B cell (primary cell): ENCODE measurements at regions not wholly inside any gene's neighbourhood (a gene's known extent, or its start where the extent isn't known, plus 50 kb on each side); places are given as distances from the start of the nearest gene placed in this dataset.

Source experiments
- ATAC-seq: fragments of 200-7000 bp; cut with Tn5 transposase; one replicate; pipeline ENCODE4 v1.10.0; 2021; ENCODE audit warnings: low read depth, mild to moderate bottlenecking, moderate number of reproducible peaks, moderate library complexity
- CTCF ChIA-PET: fragments of 350-600 bp; sonication (Branson Sonifier 250); formaldehyde crosslinking; loops from one replicate; lab custom pipeline; 2021; ENCODE audit warnings: antibody characterized with exemption, inconsistent platforms; lab: Charles Lee
- POLR2A ChIA-PET: fragments of 350-600 bp; sonication (Branson Sonifier 250); formaldehyde crosslinking; loops from one replicate; lab custom pipeline; 2021; ENCODE audit warnings: antibody characterized with exemption; lab: Charles Lee
- DNase-seq: peaks from one replicate; pipeline ENCODE4 v3.0.0; 2013
- H2AFZ ChIP-seq: 2 replicates; pipeline ENCODE4 v1.6.1; 2012; ENCODE audit warnings: mild to moderate bottlenecking, low read depth, low read length; ENCODE audit not compliant: insufficient read depth, poor library complexity, severe bottlenecking
- H3K27ac ChIP-seq, 2 donors: 1 replicate in 1 of 2; 2 replicates in 1 of 2; pipeline ENCODE4 v1.5.1; 2012 to 2013; ENCODE audit warnings: low read length in 2 of 2, mild to moderate bottlenecking in 2 of 2, moderate library complexity in 1 of 2
- H3K27me3 ChIP-seq, 4 experiments: fragments of 200-600 bp in 1 of 4; sonication (generic) in 1 of 4; replicated peaks in 1 of 4; 1 replicate in 2 of 4; 2 replicates in 2 of 4; pipeline versions ENCODE4 v1.6.1 to v1.7.0; 2013 to 2016; ENCODE audit warnings: low read length in 3 of 4, mild to moderate bottlenecking in 2 of 4, mixed read lengths in 1 of 4, moderate library complexity in 1 of 4; ENCODE audit not compliant: insufficient read depth in 4 of 4, control insufficient read depth in 3 of 4; ENCODE audit errors: control extremely low read depth in 1 of 4
- H3K36me3 ChIP-seq, 2 experiments: replicated peaks in 1 of 2; 1 replicate in 1 of 2; 2 replicates in 1 of 2; pipeline versions ENCODE4 v1.6.1 to v1.7.1; 2013; ENCODE audit warnings: low read length in 1 of 2; ENCODE audit not compliant: insufficient read depth in 2 of 2, control insufficient read depth in 1 of 2; ENCODE audit errors: control extremely low read depth in 1 of 2, extremely low read depth in 1 of 2
- H3K4me1 ChIP-seq, 2 donors: fragments of 200-600 bp in 1 of 2; sonication (generic) in 1 of 2; 1 replicate in 1 of 2; 2 replicates in 1 of 2; pipeline versions ENCODE4 v1.5.1 to v1.6.1; 2013 to 2017; ENCODE audit warnings: low read length in 2 of 2; ENCODE audit not compliant: control insufficient read depth in 2 of 2, insufficient read depth in 2 of 2
- H3K4me2 ChIP-seq: replicated peaks from 2 replicates; pipeline ENCODE3; 2012; ENCODE audit warnings: mild to moderate bottlenecking, low read depth, low read length; ENCODE audit not compliant: poor library complexity, severe bottlenecking
- H3K4me3 ChIP-seq, 5 experiments: fragments of 200-600 bp in 1 of 5; sonication (generic) in 1 of 5; 1 replicate in 3 of 5; 2 replicates in 2 of 5; pipeline versions ENCODE4 v1.5.1 to v1.7.0; 2011 to 2016; ENCODE audit warnings: low read length in 4 of 5, mild to moderate bottlenecking in 4 of 5, low read depth in 2 of 5, control low read depth in 1 of 5, moderate library complexity in 1 of 5; ENCODE audit not compliant: insufficient read depth in 1 of 5; ENCODE audit errors: control extremely low read depth in 1 of 5, extremely low read depth in 1 of 5
- H3K79me2 ChIP-seq: fragments of 200-600 bp; sonication (generic); one replicate; pipeline ENCODE4 v1.6.0; 2016; ENCODE audit warnings: low read length; ENCODE audit not compliant: control insufficient read depth, insufficient read depth
- H3K9ac ChIP-seq: fragments of 200-600 bp; sonication (generic); 2 replicates; pipeline ENCODE4 v1.6.1; 2017; ENCODE audit warnings: mild to moderate bottlenecking, low read length, moderate library complexity
- H3K9me3 ChIP-seq, 3 donors: one replicate each; pipeline versions ENCODE4 v1.6.1 to v1.7.1; 2013; ENCODE audit warnings: low read length in 2 of 3; ENCODE audit not compliant: control insufficient read depth in 2 of 3, insufficient read depth in 1 of 3; ENCODE audit errors: control extremely low read depth in 1 of 3
- H4K20me1 ChIP-seq: 2 replicates; pipeline ENCODE4 v1.6.0; 2012; ENCODE audit warnings: mild to moderate bottlenecking, low read length; ENCODE audit not compliant: insufficient read depth, control insufficient read depth, poor library complexity, severe bottlenecking
- H3K27ac Mint-ChIP-seq: one replicate; pipeline ENCODE4 v1.8.0; 2021; ENCODE audit warnings: mixed read lengths
- H3K27me3 Mint-ChIP-seq: one replicate; pipeline ENCODE4 v1.8.0; 2021; ENCODE audit warnings: mixed read lengths
- H3K4me1 Mint-ChIP-seq: one replicate; pipeline ENCODE4 v1.8.0; 2021; ENCODE audit warnings: mixed read lengths
- H3K4me3 Mint-ChIP-seq: one replicate; pipeline ENCODE4 v1.8.0; 2021; ENCODE audit warnings: mixed read lengths
- H3K9me3 Mint-ChIP-seq: one replicate; pipeline ENCODE4 v1.8.0; 2022; ENCODE audit warnings: mixed read lengths; ENCODE audit not compliant: insufficient read depth
- EZH2 ChIP-seq: IDR thresholded peaks from 2 replicates; pipeline ENCODE4 v1.6.1; 2012; ENCODE audit warnings: borderline replicate concordance, low read depth, mild to moderate bottlenecking, moderate library complexity, low read length; ENCODE audit not compliant: insufficient read depth, poor library complexity, severe bottlenecking
- WGBS: methylation state at CpG from one replicate; pipeline ENCODE4 v1.1.5; 2013; ENCODE audit warnings: missing lambda C conversion rate; ENCODE audit not compliant: insufficient coverage; 5-methylcytosine and 5-hydroxymethylcytosine counted together
- intact Hi-C: fragments of 100-400 bp; cut with micrococcal nuclease; formaldehyde crosslinking; loops from one replicate; pipeline ENCODE4 v1.10.0; 2022
- TF ChIP-seq, protein P1 (sequence below): fragments of 200-600 bp; IDR thresholded peaks from one replicate; pipeline ENCODE4 v1.8.0; 2022; ENCODE audit warnings: antibody characterized with exemption, mild to moderate bottlenecking

DNA sequence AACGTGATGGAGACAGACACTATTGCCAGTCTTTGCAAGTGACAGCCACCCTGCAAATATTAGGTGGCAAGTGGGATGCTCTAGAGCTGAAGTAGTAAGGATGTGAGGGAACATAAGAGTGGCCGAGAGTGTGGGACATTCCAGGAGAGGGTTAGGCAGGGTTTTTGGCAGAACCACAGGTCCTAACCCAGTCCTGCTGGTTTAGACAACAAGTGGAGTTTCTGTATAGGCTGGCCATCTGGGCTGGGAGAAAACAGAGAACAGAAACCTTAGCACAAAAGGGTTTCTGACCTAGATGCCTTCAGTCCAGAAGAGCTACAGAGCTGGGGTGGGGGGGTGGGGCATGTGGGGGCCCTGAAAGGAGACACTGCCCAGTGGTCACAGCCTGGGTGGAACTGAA lies 107.4 kb downstream of the TMEM174 start:
- ATAC-seq: no peak
- TF ChIP-seq EZH2: no peak
- TF ChIP-seq, protein P1, sequence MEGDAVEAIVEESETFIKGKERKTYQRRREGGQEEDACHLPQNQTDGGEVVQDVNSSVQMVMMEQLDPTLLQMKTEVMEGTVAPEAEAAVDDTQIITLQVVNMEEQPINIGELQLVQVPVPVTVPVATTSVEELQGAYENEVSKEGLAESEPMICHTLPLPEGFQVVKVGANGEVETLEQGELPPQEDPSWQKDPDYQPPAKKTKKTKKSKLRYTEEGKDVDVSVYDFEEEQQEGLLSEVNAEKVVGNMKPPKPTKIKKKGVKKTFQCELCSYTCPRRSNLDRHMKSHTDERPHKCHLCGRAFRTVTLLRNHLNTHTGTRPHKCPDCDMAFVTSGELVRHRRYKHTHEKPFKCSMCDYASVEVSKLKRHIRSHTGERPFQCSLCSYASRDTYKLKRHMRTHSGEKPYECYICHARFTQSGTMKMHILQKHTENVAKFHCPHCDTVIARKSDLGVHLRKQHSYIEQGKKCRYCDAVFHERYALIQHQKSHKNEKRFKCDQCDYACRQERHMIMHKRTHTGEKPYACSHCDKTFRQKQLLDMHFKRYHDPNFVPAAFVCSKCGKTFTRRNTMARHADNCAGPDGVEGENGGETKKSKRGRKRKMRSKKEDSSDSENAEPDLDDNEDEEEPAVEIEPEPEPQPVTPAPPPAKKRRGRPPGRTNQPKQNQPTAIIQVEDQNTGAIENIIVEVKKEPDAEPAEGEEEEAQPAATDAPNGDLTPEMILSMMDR: no peak
- no peaks in the 10 kb centered on the region for H3K4me1 Mint-ChIP-seq
- Histone ChIP-seq H3K36me3 (no peaks in the 10 kb centered on the region), H3K4me1 (no peaks in the 10 kb centered on the region), H3K4me2 (no peak overlapping the region), H3K4me3 (no peak overlapping the region), H3K9me3 (no peaks in the 10 kb centered on the region), H3K27ac (no peak overlapping the region), H2AFZ (no peak overlapping the region), H3K27me3 (peaks cover 0 to 8% (median 0%) of the 10 kb centered on the region in 4 experiments), H3K9ac (no peak overlapping the region), H4K20me1 (no peaks in the 10 kb centered on the region), H3K79me2 (no peaks in the 10 kb centered on the region)
- 89% methylated on average over 2 of the region's 2 CpGs for WGBS
- intact Hi-C loops: no loop called here
- no peak for DNase-seq
- H3K4me3 Mint-ChIP-seq: no peak overlapping the region
- peaks cover 49% of the 10 kb centered on the region for H3K27me3 Mint-ChIP-seq
- no peaks in the 10 kb centered on the region for H3K9me3 Mint-ChIP-seq
- POLR2A ChIA-PET: no interaction called here
- no peak overlapping the region for H3K27ac Mint-ChIP-seq
- CTCF ChIA-PET: no interaction called here

DNA sequence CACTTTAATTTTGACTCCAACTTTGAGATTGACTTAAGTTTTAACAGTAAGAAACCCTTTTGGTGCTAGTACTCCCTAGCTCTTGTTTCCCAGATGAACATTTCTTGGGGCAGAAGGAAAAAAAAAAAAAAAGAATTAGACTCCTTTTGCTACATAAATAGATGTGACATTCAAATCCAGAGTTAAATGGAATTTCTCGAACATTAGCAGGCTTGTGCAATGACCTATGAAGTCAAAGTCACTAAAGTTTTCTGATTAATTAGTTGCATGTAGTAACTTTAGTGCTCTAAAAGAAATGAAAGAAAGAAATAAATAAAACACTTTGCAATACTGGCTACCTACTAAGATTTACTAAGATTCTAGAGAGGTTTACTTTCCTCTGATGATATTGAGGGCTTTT lies 106.8 kb downstream of the TMEM174 start:
- H3K27ac Mint-ChIP-seq: no peak overlapping the region
- ATAC-seq (no peak), DNase-seq (no peak)
- peaks cover 52% of the 10 kb centered on the region for H3K27me3 Mint-ChIP-seq
- WGBS: no CpG with 5 or more reads among the region's 1 CpG
- H3K4me3 ChIP-seq: no peak overlapping the region
- peaks cover 0 to under 1% (median 0%) of the 10 kb centered on the region in 3 donors for H3K9me3 ChIP-seq
- no peaks in the 10 kb centered on the region for H4K20me1 ChIP-seq
- peaks cover 0 to 8% (median 0%) of the 10 kb centered on the region in 4 experiments for H3K27me3 ChIP-seq
- TF ChIP-seq, protein P1: no peak
- TF ChIP-seq EZH2: no peak
- H3K79me2 ChIP-seq: no peaks in the 10 kb centered on the region
- H3K36me3 ChIP-seq: no peaks in the 10 kb centered on the region
- no peak overlapping the region for H3K4me2 ChIP-seq
- POLR2A ChIA-PET: no interaction called here
- CTCF ChIA-PET: no interaction called here
- no peak overlapping the region for H3K27ac ChIP-seq
- no peaks in the 10 kb centered on the region for H3K4me1 ChIP-seq
- H2AFZ ChIP-seq: no peak overlapping the region
- H3K4me3 Mint-ChIP-seq: no peak overlapping the region
- intact Hi-C loops: no loop called here
- no peaks in the 10 kb centered on the region for H3K9me3 Mint-ChIP-seq
- no peak overlapping the region for H3K9ac ChIP-seq
- no peaks in the 10 kb centered on the region for H3K4me1 Mint-ChIP-seq
